Transverse colon (tissue), 4 donors: ENCODE measurements at regions not wholly inside any gene's neighbourhood (a gene's known extent, or its start where the extent isn't known, plus 50 kb on each side); places are given as distances from the start of the nearest gene placed in this dataset.
"Not testable (repeated sequence)": the region's sequence is repeated elsewhere in the genome, so short reads cannot be mapped to it uniquely, and the experiment has no call there.

ENCODE experiments used
- DNase-seq: peaks from one replicate; pipeline ENCODE4 v3.0.0-alpha.2; 2019
- H3K27ac ChIP-seq, 4 donors: fragments of 200-600 bp; sonication (generic); 2 replicates each; pipeline ENCODE4 v1.5.1; 2016 to 2018; ENCODE audit warnings: inconsistent platforms in 4 of 4
- H3K27me3 ChIP-seq: fragments of 200-600 bp; sonication (generic); 2 replicates; pipeline ENCODE4 v1.5.1; 2017; ENCODE audit warnings: inconsistent platforms
- H3K36me3 ChIP-seq, 4 donors: fragments of 200-600 bp; sonication (generic); 2 replicates each; pipeline ENCODE4 v1.5.1; 2017 to 2019; ENCODE audit warnings: inconsistent platforms in 4 of 4
- H3K4me1 ChIP-seq, 4 donors: fragments of 200-600 bp; sonication (generic); 2 replicates each; pipeline ENCODE4 v1.5.1; 2017 to 2020; ENCODE audit warnings: inconsistent platforms in 4 of 4
- H3K4me3 ChIP-seq, 4 donors: fragments of 200-600 bp; sonication (generic); 1 replicate in 1 of 4; 2 replicates in 3 of 4; pipeline versions ENCODE4 v1.5.1 to v1.6.1; 2017 to 2019; ENCODE audit warnings: inconsistent platforms in 4 of 4
- H3K9me3 ChIP-seq, 2 donors: fragments of 200-600 bp; sonication (generic); 2 replicates each; pipeline ENCODE4 v1.5.1; 2017 to 2019; ENCODE audit warnings: inconsistent platforms in 2 of 2
- CTCF ChIP-seq, 5 experiments: fragments of 200-600 bp in 3 of 5; fragments of 450-650 bp in 2 of 5; sonication (generic) in 3 of 5; IDR thresholded peaks; 1 replicate in 2 of 5; 2 replicates in 3 of 5; pipeline ENCODE4 v1.5.1; 2016 to 2017; ENCODE audit warnings: antibody characterized with exemption in 5 of 5, inconsistent platforms in 3 of 5, mild to moderate bottlenecking in 2 of 5, moderate library complexity in 1 of 5
- EP300 ChIP-seq: sonication (generic); formaldehyde crosslinking; IDR thresholded peaks from one replicate; pipeline ENCODE4 v1.6.1; 2017; ENCODE audit warnings: antibody characterized with exemption, low read depth
- POLR2A ChIP-seq: fragments of 450-650 bp; IDR thresholded peaks from one replicate; pipeline ENCODE4 v1.6.1; 2016; ENCODE audit warnings: antibody characterized with exemption, mild to moderate bottlenecking, moderate library complexity
- POLR2AphosphoS5 ChIP-seq, 3 donors: sonication (generic); formaldehyde crosslinking; IDR thresholded peaks; one replicate each; pipeline ENCODE4 v1.6.1; 2016; ENCODE audit warnings: antibody characterized with exemption in 3 of 3
- WGBS, 2 donors: methylation state at CpG; one replicate each; pipeline ENCODE4 v1.1.5; 2018; ENCODE audit warnings: low coverage in 1 of 2; 5-methylcytosine and 5-hydroxymethylcytosine counted together
- in situ Hi-C, 4 donors: fragments of 200-750 bp; cut with MboI; loops; one replicate each; pipeline versions ENCODE4 v1.15.0 to v1.15.1; 2017; ENCODE audit warnings: low sequenced_read_pairs in 3 of 4, low pct_ligation_motif_present in 1 of 4, low pct_unique_long_range_greater_than_20kb in 1 of 4
- intact Hi-C: fragments of 100-400 bp; cut with DNase I; formaldehyde crosslinking; loops from one replicate; pipeline ENCODE4 v1.15.1; 2023; ENCODE audit warnings: low total_unique reads

GRCh38 chr15:77864211-77865105 is 213.1 kb downstream of the TBC1D2B start:
- Histone ChIP-seq H3K27ac (no peak overlapping the region), H3K4me3 (no peak overlapping the region), H3K27me3 (no peaks in the 10 kb centered on the region), H3K9me3 (no peaks in the 10 kb centered on the region), H3K4me1 (peaks cover 0 to 6% (median 5%) of the 10 kb centered on the region in 4 donors), H3K36me3 (no peaks in the 10 kb centered on the region)
- peak; percentile 5 for DNase-seq
- TF ChIP-seq EP300 (no peak), POLR2AphosphoS5 (IDR thresholded peaks at IDR 0.05) (no peak), CTCF (IDR thresholded peaks at IDR 0.05) (no peak), POLR2A (no peak)
- WGBS, 2 donors: 73% methylated on average over 20 of the region's 21 CpGs; no CpG with 5 or more reads in 1 of the 2 donors
- intact Hi-C loops (no loop called here), in situ Hi-C loops (no loop called here)

- intact Hi-C loops: no loop called here
- Histone ChIP-seq H3K4me1 (peaks cover 0 to 13% (median 6%) of the 10 kb centered on the region in 4 donors), H3K36me3 (no peaks in the 10 kb centered on the region), H3K4me3 (no peak overlapping the region), H3K9me3 (no peaks in the 10 kb centered on the region), H3K27ac (no peak overlapping the region), H3K27me3 (no peaks in the 10 kb centered on the region)
- WGBS, 2 donors: 79 to 97% methylated on average over 5 to 12 of the region's 12 CpGs
- no peak for TF ChIP-seq POLR2AphosphoS5 (IDR thresholded peaks at IDR 0.05)
- no peak for TF ChIP-seq EP300
- TF ChIP-seq POLR2A: no peak
- TF ChIP-seq CTCF (IDR thresholded peaks at IDR 0.05): no peak
- DNase-seq: no peak
- in situ Hi-C loops: no loop called here
Measured at GRCh38 chr15:77863491-77864105, 213.9 kb downstream of the TBC1D2B start.

- WGBS, 2 donors: 87% methylated on average over 11 of the region's 13 CpGs; no CpG with 5 or more reads in 1 of the 2 donors
- H3K4me3 ChIP-seq: no peak overlapping the region
- in situ Hi-C loops: no loop called here
- no peak for DNase-seq
- H3K9me3 ChIP-seq: no peaks in the 10 kb centered on the region
- no peak for TF ChIP-seq CTCF (IDR thresholded peaks at IDR 0.05)
- no peak for TF ChIP-seq POLR2AphosphoS5 (IDR thresholded peaks at IDR 0.05)
- TF ChIP-seq EP300: no peak
- no peak for TF ChIP-seq POLR2A
- no peak overlapping the region for H3K27ac ChIP-seq
- H3K36me3 ChIP-seq: no peaks in the 10 kb centered on the region
- no peaks in the 10 kb centered on the region for H3K27me3 ChIP-seq
- intact Hi-C loops: no loop called here
- peaks cover 0 to 13% (median 6%) of the 10 kb centered on the region in 4 donors for H3K4me1 ChIP-seq
Measured at GRCh38 chr15:77862651-77863104, 214.8 kb downstream of the TBC1D2B start.

GRCh38 chr15:77861997-77862635 is 215.4 kb downstream of the TBC1D2B start:
- intact Hi-C loops, H3K4me3 ChIP-seq, H3K36me3 ChIP-seq, H3K27ac ChIP-seq, H3K9me3 ChIP-seq, in situ Hi-C loops, DNase-seq, H3K27me3 ChIP-seq: not testable (repeated sequence)
- H3K4me1 ChIP-seq: peaks cover 0 to 13% (median 6%) of the 10 kb centered on the region in 4 donors
- WGBS, 2 donors: 65 to 70% methylated on average over 2 to 9 of the region's 10 CpGs
